Central memory CD4-positive, alpha-beta T cell (primary cell): ENCODE measurements at regions not wholly inside any gene's neighbourhood (a gene's known extent, or its start where the extent isn't known, plus 50 kb on each side); places are given as distances from the start of the nearest gene placed in this dataset.

Experiments
- DNase-seq: peaks from one replicate; pipeline ENCODE4 v3.0.0; 2022

DNA sequence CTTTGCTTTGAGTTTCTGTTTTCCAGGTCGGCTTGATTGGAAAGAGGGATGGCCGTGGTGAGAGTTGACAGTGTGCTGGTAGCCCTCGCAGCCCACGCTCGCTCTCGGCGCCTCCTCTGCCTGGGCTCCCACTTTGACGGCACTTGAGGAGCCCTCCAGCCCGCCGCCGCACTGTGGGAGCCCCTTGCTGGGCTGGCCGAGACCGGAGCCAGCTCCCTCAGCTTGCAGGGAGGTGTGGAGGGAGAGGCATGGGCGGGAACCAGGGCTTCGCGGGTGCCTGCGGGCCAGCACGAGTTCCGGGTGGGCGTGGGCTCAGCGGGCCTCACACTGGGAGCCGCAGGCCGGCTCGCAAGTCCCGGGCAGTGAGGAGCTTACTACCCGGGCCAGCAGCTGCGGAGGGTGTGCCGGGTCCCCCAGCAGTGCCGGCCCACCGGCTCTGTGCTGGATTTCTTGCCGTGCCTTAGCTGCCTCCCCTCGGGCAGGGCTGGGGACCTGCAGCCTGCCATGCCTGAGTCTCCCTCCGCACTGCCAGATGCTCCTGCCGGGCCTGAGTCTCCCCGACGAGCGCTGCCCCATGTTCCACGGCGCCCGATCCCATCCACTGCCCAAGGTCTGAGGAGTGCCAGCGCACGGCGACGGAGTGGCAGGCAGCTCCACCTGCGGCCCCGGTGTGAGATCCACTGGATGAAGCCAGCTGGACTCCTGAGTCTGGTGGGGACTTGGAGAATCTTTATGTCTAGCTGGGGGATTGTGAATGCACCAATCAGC, 166.4 kb upstream of the FAT1 start:
- no peak for DNase-seq

DNA sequence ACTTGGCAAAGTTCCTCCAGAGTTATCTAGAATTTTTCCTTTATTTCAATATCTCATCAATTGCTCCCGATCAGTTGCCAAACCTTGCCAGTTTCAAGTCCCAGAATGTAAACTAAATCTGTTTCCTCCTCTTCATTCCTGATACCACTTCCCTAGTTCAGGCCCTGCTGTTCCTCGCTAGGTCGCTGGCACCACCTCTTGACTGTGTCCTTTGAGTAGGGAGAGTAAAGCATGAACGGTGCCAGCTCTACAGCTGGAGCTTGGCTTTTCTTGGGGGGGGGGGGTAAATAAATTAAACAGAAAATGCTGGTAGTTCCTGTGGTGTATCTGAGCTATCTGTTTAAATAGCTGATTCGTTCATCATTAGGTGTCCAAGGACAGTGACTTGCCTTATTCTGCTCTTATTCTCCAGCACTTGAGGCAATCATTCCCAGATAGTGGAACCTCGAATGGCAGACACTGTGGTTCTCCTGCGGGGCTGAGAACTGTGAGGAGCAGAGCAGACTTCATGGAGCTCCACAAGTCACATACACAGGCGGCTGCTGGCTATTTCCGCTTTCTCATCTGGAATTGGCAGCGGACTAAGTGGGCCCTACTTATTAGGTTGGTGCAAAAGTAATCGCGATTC, 168.3 kb upstream of the FAT1 start:
- DNase-seq: no peak

DNA sequence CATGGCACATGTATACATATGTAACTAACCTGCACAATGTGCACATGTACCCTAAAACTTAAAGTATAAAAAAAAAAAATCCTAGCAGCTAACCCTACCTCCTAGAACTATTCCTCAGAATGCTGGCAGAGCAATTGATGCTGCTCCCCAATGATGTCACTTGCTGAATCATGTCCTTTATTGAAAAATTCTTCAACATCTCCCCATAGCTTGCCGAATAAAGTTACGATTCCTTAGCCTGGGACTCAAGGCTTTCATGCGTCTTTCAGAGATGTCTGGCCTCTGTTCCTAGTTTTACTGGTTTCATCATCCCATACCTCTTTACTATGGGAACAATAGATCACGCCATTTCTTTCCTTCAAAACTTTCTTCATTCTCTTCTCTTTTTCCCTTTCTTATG, 174.7 kb upstream of the FAT1 start:
- DNase-seq: no peak

DNA sequence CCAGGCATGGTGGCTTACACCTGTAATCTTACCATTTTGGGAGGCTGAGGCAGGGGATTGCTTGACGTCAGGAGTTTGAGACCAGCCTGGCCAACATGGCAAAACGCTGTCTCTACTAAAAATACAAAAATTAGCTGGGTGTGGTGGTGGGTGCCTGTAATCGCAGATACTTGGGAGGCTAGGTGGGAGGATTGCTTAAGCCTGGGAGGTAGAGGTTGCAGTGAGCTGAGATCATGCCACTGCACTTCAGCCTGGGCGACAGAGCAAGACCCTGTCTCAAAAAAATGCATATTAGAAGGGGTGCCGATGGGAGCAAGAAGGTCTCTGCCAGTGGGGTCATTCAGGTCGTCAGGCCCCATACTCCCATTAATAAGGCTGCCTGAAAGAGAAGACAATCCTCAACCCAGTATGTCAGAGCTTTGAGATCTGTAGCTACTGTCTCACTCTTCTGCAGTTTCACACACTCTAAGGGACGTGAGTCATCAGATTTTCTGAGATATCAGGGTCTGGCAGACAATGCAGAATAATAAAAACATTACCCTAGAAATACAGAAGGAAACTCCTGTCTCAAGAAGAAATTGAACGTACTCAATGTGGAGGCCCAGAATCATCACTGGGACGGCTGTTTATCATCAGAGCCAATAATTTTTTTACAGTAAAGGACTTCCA, 176.7 kb upstream of the FAT1 start:
- no peak for DNase-seq

DNA sequence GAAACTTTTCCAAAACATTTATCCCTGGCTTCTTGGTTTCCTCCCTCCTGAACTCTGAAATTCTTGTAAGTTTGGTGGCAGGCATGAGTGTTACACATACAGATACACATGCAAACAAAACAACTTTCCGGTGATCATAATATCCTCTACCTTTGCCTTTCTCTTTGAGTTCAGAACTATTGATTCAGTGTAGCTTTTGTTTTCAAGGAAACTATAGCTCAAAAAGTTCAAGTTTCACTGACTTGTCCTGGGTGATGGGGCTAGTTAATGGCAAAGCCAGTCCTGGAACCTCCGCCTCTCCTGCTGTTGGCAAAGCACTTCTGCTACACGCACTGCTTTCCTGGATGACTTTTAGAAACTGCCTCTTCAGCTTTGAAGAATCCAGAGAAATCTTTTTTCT, 177.3 kb upstream of the FAT1 start:
- no peak for DNase-seq

DNA sequence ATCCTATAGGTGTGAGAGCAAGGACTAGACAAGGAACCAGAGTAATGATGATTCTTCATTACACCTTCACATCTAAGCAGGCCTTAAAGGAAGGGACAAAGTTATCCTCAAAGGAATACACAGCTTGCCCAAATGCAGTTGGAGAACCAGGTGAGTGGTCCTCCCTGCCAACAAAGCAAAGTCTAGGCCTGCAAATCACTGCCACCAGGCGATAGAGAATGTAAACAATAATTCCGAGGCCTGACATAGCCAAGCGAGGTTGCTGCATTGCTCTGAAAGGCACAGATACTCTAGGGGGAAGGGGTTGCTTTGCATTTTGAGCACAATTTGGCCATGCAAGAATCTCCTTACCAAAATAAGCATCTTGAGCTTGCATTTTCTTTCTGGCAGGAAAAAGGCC, 178.2 kb upstream of the FAT1 start:
- no peak for DNase-seq

DNA sequence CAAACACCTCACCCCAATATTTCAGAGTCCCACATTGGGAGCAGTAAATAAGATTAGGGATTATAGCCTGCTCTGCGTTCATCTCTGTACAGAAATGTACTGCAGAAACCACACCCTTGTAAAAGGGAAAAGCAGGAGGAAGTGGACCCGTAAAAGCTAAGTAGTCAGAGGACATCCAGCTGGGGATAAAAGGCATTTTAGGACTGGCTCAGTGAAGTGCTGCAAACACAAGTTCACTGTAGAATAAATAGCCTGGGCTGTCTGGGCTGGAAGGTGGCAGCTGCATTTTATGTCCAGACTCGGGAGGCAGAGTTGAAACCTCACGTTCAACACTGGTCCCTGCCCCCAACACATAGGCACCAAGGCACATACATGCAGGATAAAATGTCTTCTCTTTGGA, 178.7 kb upstream of the FAT1 start:
- DNase-seq: no peak

DNA sequence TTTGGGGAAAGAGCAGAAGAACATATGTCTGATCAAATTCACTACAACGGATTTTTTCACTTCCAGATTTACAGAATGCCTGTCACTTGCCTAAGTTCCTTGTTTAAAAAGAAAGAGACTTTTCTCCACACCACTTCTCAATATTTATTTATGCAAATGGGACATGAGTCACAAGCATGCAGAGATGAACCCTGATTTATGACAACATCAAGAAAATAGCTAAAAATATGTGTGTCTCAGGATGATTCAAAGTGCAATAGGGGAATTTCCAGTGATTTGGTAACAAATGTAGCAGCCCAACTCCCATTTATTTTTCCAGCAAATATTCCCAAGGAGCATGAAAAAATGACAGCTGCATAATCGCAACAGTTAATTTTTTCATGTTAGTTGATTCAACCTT, 180.4 kb upstream of the FAT1 start:
- no peak for DNase-seq

DNA sequence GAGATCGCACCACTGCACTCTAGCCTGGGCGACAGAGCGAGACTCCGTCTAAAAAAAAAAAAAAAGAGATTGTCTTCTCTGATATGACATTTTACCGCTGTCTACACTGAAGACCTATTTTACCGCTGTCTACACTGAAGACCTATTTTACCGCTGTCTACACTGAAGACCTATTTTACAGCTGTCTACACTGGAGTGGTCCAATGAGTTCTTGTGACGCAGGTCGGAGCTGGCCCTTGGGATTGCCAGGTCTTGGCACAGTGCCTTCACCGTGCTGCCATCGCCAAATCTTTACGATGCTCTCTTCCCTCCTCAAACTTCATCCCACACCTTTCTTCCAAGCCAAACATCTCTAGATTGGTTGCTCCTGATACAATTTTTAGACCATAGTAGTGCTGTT, 183.1 kb upstream of the FAT1 start:
- no peak for DNase-seq

DNA sequence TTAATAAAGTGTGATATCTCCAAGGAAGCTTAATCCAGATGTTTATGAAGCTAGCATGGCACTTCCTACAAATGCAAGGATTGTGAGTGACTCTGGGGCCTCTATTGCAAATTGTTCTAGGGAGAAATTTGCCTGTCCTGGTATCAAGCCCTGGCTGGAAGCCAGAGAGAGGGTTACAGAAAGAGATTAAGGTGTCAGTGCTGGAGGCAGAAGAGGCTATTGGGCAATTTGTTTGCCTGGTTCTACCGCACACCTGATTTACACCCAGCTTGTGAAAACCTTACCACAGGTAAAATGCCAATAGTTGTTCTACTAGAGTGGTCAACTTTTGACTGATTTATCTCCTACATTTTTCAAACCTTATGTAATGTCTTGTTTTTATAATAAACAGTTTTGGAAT, 186.7 kb upstream of the FAT1 start:
- DNase-seq: no peak

DNA sequence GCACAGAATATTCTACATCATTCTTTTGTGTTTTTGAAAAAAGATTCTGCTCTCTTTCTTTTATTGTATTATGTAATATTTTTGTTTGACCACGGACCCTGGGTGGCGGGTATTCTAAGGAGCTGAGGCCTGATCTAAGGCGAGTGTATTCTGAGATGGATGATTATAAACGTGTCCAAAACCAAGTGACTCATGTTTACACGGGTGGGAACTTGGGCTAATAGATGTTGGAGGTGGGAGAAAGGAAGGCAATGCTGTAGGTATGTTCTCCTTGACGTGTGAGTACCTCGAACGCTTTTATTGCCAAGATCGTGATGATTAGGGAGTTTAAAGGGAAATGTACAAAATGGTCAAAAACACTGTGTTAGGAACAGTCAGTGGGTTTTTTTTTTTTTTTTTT, 188.9 kb upstream of the FAT1 start:
- no peak for DNase-seq

DNA sequence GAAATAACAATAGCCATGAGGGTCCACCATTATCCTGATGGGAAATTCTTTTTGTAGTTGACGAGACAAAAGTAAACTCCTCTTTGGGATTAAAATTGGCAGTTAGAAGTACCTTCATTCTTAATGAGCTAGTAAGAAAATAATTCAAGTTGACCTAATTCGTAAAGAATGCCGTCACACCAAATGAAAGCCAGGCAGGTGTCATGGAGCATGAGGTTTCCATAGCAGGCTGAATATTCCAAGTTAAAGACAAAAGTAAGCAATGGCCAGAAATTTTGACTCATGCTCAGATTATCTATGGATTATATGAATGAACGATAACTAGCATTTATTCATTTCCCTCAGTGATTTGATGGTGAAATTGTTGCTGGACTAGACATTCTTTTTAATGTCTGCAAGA, 192.2 kb upstream of the FAT1 start:
- DNase-seq: no peak

DNA sequence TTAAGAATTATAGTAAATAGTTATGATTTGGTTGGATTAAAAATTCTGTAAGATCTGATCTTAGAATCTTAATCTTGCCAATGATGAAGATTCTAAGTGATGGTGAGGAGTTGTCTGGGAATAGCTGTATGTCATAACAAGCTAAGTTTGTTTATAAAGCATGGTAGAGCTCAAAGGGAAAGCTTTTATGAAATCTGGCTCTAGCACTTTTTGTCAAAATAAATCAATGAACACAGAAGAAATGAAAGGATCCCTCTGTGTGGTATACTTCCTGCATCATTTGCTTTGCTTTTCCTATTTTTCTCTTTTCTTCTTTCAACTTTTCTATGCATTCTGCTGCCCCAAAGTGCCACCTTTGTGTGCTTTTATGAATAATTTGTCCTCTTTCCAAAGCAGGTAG, 193.5 kb upstream of the FAT1 start:
- no peak for DNase-seq

DNA sequence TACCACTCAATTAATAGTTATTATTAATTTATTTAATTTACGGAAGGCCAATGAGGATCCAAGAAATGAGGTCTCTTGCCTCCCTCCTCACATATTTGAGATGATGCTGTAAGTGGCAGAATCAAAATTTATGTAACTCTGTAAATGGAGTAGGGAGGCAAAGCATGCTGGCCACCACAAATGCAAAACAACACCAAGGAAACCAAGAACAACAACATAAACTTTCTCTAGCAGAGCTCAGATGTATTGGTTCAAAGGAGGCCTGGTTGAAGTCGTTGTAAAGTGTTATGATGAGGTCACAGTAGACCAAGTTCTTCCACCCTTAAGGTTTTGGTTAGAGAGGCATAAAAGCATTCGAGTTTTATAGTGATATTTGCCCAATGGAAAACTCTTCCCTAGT, 194.8 kb upstream of the FAT1 start:
- no peak for DNase-seq

DNA sequence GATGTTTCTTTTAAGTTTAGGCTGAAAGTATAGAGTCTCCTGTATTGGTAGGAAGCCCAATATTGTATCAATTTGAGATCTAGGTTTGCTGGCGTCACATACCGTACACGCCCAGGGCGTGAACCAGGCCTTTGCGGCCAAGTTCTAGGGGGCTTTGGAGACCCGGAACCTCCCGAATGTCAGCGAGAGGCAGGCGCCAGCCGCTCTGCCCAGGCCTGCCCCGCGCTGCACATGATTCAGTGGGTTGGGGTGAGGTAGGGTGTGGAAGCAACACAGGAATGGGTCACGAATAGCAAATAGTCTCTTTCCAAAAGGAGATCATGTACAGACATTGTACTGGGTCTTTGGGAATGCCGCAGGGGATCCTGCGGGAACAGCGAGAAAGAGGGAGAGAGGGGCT, 195.7 kb upstream of the FAT1 start:
- DNase-seq: no peak

DNA sequence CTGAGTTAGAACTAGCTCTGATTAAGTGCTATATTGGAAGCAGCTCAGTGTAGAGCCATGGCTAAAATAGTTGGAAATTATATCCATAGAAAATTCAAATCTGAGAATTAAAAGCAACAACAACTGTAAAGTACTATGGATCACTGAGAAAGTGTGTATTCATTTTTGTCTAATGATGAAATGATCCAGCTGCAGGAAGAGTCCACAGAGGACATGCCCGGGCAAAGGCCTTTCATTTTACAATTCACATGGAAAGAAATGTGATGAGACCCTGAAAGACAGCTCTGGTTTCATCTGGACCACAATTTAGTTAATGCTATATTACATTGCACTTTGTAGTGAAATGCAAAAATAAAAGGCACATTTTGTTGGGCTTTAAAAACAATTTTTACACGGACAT, 196.8 kb upstream of the FAT1 start:
- no peak for DNase-seq

DNA sequence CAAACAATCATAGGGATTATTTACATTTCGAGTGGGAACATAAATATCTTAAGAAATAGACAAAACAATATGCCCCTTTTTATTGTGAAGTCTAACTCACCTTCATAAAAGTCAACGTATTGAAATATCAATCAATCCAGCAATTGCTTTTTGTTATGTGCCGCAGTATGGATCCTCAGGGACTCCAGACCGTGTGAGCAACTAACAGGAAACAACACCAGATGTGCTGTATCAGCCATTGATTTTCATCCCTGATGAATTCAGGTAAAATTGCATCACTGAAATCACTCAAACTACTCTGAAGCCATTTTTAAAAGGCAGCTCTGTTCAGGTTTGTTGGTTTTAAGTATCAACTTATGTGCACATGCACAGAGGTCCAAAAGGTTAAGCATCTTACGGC, 197.3 kb upstream of the FAT1 start:
- no peak for DNase-seq

DNA sequence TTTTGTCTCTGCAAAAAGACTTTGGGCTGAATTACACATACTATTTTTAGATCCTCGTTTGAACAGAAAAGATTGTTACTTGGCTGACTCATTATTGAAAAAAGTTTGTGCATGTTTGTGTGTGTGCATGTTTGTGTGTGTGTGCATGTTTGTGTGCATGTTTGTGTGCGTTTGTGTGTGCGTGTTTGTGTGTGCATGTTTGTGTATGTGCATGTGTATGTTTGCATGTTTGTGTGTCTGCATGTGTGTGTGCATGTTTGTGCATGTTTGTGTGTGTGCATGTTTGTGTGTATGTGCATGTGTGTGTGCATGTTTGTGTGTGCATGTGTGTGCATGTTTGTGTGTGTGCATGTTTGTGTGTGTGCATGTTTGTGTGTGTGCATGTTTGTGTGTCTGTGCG, 201.1 kb upstream of the FAT1 start:
- DNase-seq: no peak

DNA sequence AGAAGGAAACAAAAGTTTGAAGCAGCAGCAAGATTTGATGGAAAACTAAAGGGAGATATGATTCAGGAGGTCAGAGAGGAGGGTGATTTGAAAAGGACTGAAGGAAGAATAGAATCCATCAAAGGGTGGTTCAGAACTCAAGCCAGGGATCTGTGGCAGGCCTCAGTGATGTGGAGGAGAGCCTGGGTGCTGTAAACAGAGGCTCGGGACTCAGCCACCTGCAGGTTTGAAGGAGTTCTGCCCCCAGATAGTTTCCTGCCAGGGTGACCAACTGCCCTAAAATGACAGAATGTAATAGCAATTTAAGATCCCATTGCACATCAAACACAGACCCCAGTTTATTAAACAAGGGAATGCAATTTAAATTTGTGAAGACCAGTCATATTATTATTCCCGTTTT, 204.0 kb upstream of the FAT1 start:
- DNase-seq: no peak

DNA sequence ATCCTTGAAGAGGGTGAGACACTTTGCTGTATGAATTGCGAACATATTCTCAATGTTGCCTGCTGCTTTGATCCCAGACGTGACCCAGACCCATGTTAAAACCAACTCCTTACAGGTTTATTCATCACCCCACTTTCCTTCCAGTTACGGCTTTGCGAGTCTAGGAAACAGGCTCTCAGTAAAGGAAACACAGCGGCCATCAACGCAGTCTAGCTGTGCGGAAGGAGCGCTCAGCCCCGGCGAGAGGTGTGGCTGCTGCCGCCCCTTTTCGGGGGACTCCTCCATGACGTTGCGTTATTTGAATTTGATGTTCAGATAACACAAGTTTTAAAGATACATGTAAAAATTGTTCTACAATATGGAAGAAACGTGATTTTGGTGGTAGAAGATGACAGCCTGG, 206.4 kb upstream of the FAT1 start:
- no peak for DNase-seq

DNA sequence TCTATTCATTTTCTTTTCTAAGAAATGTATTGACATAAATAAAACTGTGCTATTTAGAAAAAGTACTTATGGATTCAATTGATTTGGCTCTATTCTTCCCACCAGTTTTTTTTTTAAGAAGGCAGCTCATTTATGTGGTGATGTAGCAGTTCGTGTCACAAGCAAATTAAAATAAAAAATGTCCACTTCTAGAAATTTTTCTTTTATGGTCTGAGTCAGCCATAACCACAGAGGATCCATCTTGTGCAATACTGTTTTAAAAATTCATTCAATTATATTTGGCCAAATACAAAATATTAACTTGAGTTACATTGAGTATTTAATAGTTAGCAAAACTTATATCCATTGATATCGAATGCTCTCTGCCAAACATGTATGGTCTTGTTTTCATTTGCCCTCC, 207.9 kb upstream of the FAT1 start:
- no peak for DNase-seq

DNA sequence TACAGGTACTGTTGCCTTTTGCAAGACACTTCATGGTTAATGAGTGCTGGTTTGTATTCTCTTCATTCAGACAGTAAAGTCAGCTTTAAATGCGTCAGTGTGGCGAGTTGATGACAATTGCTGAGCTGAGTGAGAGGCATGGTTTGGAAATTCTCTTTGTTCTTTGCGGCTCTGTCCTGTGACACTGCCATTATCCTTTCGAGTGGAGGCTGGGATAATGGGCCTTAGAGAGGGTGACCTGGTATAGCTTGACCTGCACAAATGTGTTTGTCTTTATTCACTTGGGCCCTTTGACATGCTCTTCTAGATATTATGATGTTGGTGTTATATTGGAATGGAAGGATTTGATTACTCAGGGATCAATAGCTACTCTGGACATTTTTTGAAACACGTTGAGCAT, 208.5 kb upstream of the FAT1 start:
- no peak for DNase-seq

DNA sequence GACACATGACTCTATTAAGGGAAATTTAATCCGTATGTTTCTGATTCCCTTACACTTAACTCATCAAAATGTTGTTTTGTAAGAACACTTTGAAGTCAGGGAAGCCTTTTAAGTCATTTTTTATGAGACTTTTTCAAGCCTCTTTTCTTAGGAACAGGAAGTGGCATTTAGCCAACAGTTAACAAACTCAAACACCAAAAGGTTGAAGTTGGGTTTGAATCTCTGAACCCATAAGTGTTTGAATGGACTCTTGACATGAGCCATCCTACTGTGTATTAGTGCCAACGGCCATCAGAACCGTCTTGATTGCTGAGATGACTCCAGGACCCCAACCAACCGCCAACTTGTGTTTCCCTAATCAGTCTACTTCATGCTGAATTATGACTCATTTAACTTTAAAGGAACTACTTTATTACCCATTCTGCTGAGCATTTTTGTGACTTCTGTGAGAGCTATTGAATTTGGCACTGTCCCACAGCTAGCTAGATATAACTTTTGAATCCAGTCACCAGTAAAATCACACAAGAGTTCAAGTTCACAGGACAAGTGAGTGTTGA, 209.1 kb upstream of the FAT1 start:
- no peak for DNase-seq

DNA sequence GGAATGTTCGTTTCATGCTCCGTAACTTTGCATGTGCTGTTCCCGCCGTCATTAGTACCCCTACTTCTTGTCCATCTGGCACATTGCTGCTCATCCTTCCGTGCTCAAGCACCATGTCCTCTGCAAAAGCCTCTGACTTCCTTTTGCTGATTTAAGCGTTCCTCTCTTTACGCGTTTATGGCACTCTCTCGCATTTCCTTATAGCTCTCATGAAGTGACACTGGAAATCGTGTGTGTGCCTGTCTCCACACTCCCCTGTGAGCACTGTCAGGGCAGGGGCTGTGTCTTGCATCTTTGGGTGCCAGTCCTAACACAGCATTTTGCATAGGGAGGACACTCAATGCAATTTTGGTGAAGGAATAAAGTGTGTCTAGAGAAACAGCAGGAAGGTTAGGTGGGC, 210.6 kb upstream of the FAT1 start:
- no peak for DNase-seq
